ENCODE measurements at regions not wholly inside any gene's neighbourhood (a gene's known extent, or its start where the extent isn't known, plus 50 kb on each side); places are given as distances from the start of the nearest gene placed in this dataset.
"Not testable (repeated sequence)": the region's sequence is repeated elsewhere in the genome, so short reads cannot be mapped to it uniquely, and the experiment has no call there.

DNA sequence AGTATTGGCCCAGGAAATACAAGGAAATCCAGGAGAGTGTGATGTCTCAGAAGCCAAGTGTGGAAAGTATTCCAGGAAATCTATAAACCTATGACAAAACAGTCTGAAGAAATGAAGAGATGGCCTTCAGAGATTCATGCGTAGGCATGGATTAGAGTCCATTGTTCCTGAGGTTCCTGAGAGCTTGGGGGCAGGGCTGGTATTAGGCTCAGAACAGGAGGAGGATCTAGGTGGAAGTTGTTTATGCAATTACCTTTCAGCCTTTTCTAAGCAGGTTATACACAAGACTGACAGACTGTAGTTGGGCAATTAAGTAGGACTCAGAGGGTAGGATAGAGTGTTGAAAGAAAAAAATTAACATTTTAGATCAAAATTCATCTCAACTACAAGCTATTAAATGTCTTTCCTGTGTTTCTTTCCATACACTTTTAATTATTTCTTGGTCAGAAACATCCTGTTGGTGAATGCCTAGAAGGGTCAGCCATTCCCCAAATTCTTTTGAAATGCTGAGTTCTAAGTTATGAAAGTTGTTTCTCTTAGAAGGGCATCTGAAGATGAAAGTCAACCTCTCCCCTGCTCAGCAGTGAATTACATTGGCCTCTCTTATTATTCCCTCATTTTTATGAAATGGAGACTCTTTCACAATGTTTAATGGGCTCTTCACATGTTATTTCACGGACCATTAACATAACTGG, 201.2 kb upstream of the MYLIP start:
- DNase-seq (ENCODE audit: low spot score): no peak

GRCh38 chr6:15926256-15926655, 202.6 kb upstream of the MYLIP start:
- DNase-seq (ENCODE audit: low spot score): no peak

DNA sequence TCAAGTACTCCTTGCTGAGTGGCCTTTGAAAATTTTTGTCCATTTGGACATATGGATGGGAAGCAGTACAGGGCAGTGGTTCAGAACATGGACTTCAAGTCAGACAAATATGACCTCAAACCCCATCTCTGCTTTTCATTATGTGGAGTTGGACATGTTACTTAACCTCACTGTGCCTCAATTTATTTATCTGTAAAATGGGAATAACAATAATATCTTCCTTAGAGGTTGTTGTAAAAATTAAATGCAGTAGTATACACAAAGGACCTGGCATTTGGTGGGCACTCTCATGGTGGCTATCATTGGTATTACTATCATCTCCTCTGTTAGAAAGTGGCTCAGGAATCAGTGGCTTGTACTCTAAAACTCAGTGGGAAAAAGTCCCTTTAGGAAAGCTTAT, 204.0 kb upstream of the MYLIP start:
- no peak for DNase-seq (ENCODE audit: low spot score)

DNA sequence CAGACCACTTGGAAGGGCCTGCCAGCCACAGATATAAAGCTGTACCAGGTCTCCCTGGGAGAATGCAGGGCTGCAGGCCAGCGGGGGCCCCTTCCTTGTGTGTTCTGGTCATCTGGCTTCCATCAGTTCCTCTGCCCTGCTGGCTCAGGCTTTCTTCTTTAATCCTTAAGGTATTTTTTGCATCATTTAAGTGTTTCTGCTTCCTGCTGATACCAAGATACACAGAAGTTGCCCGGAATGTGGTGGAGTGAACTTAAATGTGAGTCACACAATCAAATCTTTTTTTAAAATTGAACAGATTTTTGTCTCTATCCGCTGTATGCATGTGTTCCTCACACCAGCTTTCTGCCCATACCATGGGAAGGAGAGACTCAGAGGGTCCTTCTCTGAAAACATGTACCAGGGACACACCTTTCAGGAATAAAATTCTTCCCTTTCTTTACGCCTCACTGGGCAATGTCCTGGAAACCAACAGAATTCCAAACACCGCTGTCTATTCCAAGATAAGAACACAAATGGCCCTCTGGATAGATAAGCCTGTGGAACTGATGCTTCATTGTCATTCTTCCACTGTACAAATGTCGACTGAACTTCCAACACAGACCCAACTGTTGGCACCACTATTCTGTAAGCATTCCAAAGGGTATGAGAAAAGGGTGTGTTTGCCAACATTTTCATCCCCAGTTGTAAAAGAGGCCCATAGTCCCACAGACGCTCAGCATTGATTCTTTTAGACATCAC, 206.2 kb upstream of the MYLIP start:
- no peak for DNase-seq (ENCODE audit: low spot score)

DNA sequence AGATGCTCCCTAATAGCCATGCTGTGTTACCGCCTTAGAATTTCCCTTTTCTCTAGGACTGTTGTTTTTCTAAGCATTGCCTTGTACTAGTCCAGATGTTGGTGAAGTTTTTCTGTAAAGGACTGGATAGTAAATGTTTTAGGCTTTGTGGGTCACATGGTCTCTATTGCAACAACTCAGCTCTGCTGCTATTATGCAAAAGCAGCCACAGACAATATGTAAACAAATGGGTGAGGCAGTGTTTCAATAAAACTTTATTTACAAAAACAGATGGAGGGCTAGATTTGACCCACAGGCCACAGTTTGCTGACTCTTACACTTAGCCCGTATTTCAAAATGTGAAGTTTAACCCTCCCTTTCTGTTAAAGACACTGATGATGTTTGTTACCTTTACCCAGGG, 207.6 kb upstream of the MYLIP start:
- no peak for DNase-seq (ENCODE audit: low spot score)

GRCh38 chr6:15916581-15916980, 212.3 kb upstream of the MYLIP start:
- no peak for DNase-seq (ENCODE audit: low spot score)

- no peak for DNase-seq (ENCODE audit: low spot score)
Observed at GRCh38 chr6:15915508-15916178, 213.2 kb upstream of the MYLIP start.

GRCh38 chr6:15914553-15914952, 214.3 kb upstream of the MYLIP start:
- no peak for DNase-seq (ENCODE audit: low spot score)

GRCh38 chr6:15913573-15913972, 215.3 kb upstream of the MYLIP start:
- DNase-seq (ENCODE audit: low spot score): no peak

GRCh38 chr6:15912505-15913400, 216.1 kb upstream of the MYLIP start:
- no peak for DNase-seq (ENCODE audit: low spot score)

GRCh38 chr6:15911753-15912504, 217.0 kb upstream of the MYLIP start:
- DNase-seq (ENCODE audit: low spot score): no peak

GRCh38 chr6:15909290-15910070, 219.4 kb upstream of the MYLIP start:
- DNase-seq (ENCODE audit: low spot score): no peak

DNA sequence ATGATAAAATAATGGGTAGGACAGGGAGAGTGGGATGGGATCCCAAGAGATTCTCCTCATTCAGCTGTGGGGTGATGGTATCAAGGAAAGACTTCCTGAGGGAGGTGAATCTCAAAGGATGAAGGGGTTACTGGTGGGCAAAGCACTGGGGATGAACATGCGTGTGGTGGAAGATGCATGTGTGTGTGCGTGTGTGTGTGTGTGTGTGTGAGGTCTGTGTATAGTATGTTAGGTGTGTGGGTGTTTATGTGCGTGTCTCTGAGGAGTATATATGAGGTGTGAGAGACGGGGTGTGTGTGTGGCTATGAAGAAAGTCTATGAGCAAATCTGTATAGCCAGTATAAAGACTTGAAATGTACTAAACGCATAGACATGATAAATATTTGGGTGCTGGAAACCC, 220.0 kb upstream of the MYLIP start:
- DNase-seq (ENCODE audit: low spot score): no peak

DNA sequence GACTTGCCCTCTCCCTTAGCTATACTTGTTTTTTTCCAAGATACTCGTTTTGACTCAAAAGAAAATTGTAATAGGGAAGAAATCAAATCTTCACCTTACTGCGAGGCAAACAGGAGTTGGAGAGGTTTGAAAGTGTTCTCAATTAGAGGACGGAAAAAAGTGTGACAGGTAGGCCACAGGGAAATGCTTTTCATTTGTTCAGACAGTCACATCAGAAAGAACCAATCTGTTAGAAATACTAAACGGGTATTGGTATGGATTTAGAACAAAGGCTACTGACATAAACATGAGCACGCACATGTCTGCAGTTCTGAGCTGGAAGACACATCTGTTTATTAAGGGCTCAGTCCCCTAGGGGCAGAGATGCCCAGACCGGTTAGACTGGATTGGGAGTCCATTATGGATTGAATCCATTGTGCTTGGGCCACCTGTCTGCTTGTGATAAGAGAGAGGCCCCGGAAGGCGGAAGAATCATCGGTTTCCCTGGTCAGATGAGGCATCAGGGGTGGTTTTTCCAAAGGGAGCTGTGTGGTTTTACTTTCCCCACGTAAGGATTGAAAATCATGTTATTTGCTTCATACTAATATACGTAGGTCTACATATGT, 220.9 kb upstream of the MYLIP start:
- DNase-seq (ENCODE audit: low spot score): no peak

DNA sequence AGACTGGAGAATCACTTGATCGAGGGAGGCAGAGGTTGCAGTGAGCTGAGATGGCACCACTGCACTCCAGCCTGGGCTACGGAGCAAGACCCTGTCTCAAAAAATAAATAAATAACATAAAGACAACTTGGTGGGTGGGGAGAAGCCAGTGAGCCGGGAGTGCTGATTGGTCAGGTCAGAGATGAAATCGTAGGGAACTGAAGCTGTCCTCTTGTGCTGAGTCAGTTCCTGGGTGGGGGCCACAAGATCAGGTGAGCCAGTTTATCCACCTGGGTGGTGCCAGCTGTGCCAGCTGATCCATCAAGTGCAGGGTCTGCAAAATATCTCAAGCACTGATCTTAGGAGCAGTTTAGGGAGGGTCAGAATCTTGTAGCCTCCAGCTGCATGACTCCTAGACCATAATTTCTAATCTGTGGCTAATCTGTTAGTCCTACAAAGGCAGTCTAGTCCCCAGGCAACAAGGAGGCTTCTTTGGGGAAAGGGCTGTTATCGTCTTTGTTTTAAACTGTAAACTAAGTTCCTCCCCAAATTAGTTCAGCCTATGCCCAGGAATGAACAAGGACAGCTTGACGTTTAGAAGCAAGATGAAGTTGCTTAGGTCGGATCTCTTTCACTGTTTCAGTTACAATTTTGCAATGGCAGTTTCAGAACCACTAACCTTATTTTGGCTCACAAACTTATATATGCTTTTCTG, 221.5 kb upstream of the MYLIP start:
- not testable (repeated sequence) for DNase-seq (ENCODE audit: low spot score)

- DNase-seq (ENCODE audit: low spot score): no peak
Observed at GRCh38 chr6:15906420-15907016, 222.4 kb upstream of the MYLIP start.

- no peak for DNase-seq (ENCODE audit: low spot score)
Observed at GRCh38 chr6:15905488-15906419, 223.1 kb upstream of the MYLIP start.
